CD14-positive monocyte (primary cell): ENCODE measurements at regions not wholly inside any gene's neighbourhood (a gene's known extent, or its start where the extent isn't known, plus 50 kb on each side); places are given as distances from the start of the nearest gene placed in this dataset.

Experiments
- DNase-seq, 3 donors: peaks; one replicate each; pipeline ENCODE4 v3.0.0-alpha.2; 2011 to 2022
- H2AFZ ChIP-seq: 2 replicates; pipeline ENCODE4 v1.6.0; 2012; ENCODE audit warnings: mild to moderate bottlenecking, low read depth, low read length, inconsistent platforms; ENCODE audit not compliant: insufficient read depth, poor library complexity, severe bottlenecking
- H3K27ac ChIP-seq, 2 donors: 1 replicate in 1 of 2; 2 replicates in 1 of 2; pipeline ENCODE4 v1.5.1; 2012 to 2013; ENCODE audit warnings: low read length in 2 of 2, control low read depth in 1 of 2, inconsistent platforms in 1 of 2, low read depth in 1 of 2, mild to moderate bottlenecking in 1 of 2
- H3K27me3 ChIP-seq, 2 donors: one replicate each; pipeline versions ENCODE4 v1.6.0 to v1.6.1; 2011 to 2013; ENCODE audit warnings: low read length in 2 of 2; ENCODE audit not compliant: control insufficient read depth in 2 of 2, insufficient read depth in 2 of 2
- H3K36me3 ChIP-seq, 2 donors: replicated peaks in 1 of 2; 1 replicate in 1 of 2; 2 replicates in 1 of 2; pipeline versions ENCODE4 v1.5.1 to v1.6.1; 2012 to 2013; ENCODE audit warnings: low read length in 2 of 2, control low read depth in 1 of 2, inconsistent platforms in 1 of 2, mild to moderate bottlenecking in 1 of 2; ENCODE audit not compliant: insufficient read depth in 2 of 2, control insufficient read depth in 1 of 2
- H3K4me1 ChIP-seq, 2 donors: 1 replicate in 1 of 2; 2 replicates in 1 of 2; pipeline versions ENCODE4 v1.5.1 to v1.6.1; 2012 to 2013; ENCODE audit warnings: low read length in 2 of 2, control low read depth in 1 of 2, inconsistent platforms in 1 of 2, mild to moderate bottlenecking in 1 of 2, moderate library complexity in 1 of 2; ENCODE audit not compliant: insufficient read depth in 2 of 2, control insufficient read depth in 1 of 2
- H3K4me2 ChIP-seq: replicated peaks from 2 replicates; pipeline ENCODE3; 2012; ENCODE audit warnings: low read length, moderate library complexity, mild to moderate bottlenecking; ENCODE audit not compliant: poor library complexity, severe bottlenecking; ENCODE audit errors: extremely low read depth
- H3K4me3 ChIP-seq, 3 experiments: fragments of 200-600 bp in 1 of 3; sonication (generic) in 1 of 3; replicated peaks in 1 of 3; 1 replicate in 2 of 3; 2 replicates in 1 of 3; pipeline ENCODE4 v1.5.1; 2011 to 2013; ENCODE audit warnings: low read length in 3 of 3, mild to moderate bottlenecking in 3 of 3, control low read depth in 2 of 3, low read depth in 2 of 3, inconsistent platforms in 1 of 3, moderate library complexity in 1 of 3
- H3K79me2 ChIP-seq: 2 replicates; pipeline ENCODE4 v1.6.0; 2012; ENCODE audit warnings: mild to moderate bottlenecking, control low read depth, inconsistent platforms, low read length, moderate library complexity; ENCODE audit not compliant: insufficient read depth
- H3K9ac ChIP-seq: 2 replicates; pipeline ENCODE4 v1.6.0; 2017; ENCODE audit warnings: low read length, mild to moderate bottlenecking; ENCODE audit not compliant: insufficient read depth, poor library complexity, severe bottlenecking
- H3K9me3 ChIP-seq, 2 donors: replicated peaks in 1 of 2; 1 replicate in 1 of 2; 2 replicates in 1 of 2; pipeline versions ENCODE4 v1.5.1 to v1.6.1; 2012 to 2013; ENCODE audit warnings: low read length in 2 of 2, control low read depth in 1 of 2; ENCODE audit not compliant: control insufficient read depth in 1 of 2, insufficient read depth in 1 of 2
- H4K20me1 ChIP-seq: 2 replicates; pipeline ENCODE4 v1.6.0; 2012; ENCODE audit warnings: mild to moderate bottlenecking, low read length, control low read depth, moderate library complexity; ENCODE audit not compliant: insufficient read depth
- H3K27ac Mint-ChIP-seq, 7 donors: one replicate each; pipeline ENCODE4 v1.8.0; 2020; ENCODE audit warnings: mild to moderate bottlenecking in 7 of 7, mixed read lengths in 7 of 7, moderate library complexity in 6 of 7, inconsistent platforms in 2 of 7
- H3K27me3 Mint-ChIP-seq, 3 donors: one replicate each; pipeline ENCODE4 v1.8.0; 2021 to 2022; ENCODE audit warnings: low read depth in 3 of 3, mild to moderate bottlenecking in 3 of 3, mixed read lengths in 3 of 3, moderate library complexity in 3 of 3, inconsistent platforms in 1 of 3
- H3K36me3 Mint-ChIP-seq, 2 donors: one replicate each; pipeline ENCODE4 v1.8.0; 2020; ENCODE audit warnings: mixed read lengths in 2 of 2, inconsistent platforms in 1 of 2, mild to moderate bottlenecking in 1 of 2
- H3K4me1 Mint-ChIP-seq: one replicate; pipeline ENCODE4 v1.8.0; 2020; ENCODE audit warnings: mild to moderate bottlenecking, mixed read lengths
- H3K4me3 Mint-ChIP-seq, 2 donors: one replicate each; pipeline ENCODE4 v1.8.0; 2020; ENCODE audit warnings: mild to moderate bottlenecking in 2 of 2, mixed read lengths in 2 of 2, moderate library complexity in 1 of 2
- H3K9me3 Mint-ChIP-seq, 7 donors: one replicate each; pipeline ENCODE4 v1.8.0; 2020 to 2022; ENCODE audit warnings: mixed read lengths in 7 of 7, mild to moderate bottlenecking in 6 of 7, moderate library complexity in 6 of 7, inconsistent platforms in 2 of 7
- CTCF ChIP-seq: fragments of 200-600 bp; IDR thresholded peaks from one replicate; pipeline ENCODE4 v1.8.0; 2022; ENCODE audit warnings: antibody characterized with exemption, mild to moderate bottlenecking
- WGBS: methylation state at CpG from one replicate; pipeline ENCODE4 v1.1.5; 2013; ENCODE audit warnings: missing lambda C conversion rate; ENCODE audit not compliant: insufficient coverage; 5-methylcytosine and 5-hydroxymethylcytosine counted together
- intact Hi-C, 2 donors: fragments of 100-400 bp; cut with micrococcal nuclease; formaldehyde crosslinking; loops; one replicate each; pipeline versions ENCODE4 v1.15.0 to v1.15.1; 2023

GRCh38 chr3:177599837-177600236 lies 402.6 kb upstream of the TBL1XR1 start:
- Histone ChIP-seq H3K27ac (peak overlapping the region in 1 of 2 donors; percentile 1), H2AFZ (no peak overlapping the region), H4K20me1 (no peaks in the 10 kb centered on the region), H3K79me2 (no peaks in the 10 kb centered on the region), H3K9ac (no peak overlapping the region), H3K27me3 (no peaks in the 10 kb centered on the region), H3K4me3 (peak overlapping the region in 1 of 3 experiments; percentile 50), H3K36me3 (no peaks in the 10 kb centered on the region), H3K9me3 (no peaks in the 10 kb centered on the region), H3K4me1 (peaks cover 69 to 77% of the 10 kb centered on the region in 2 donors), H3K4me2 (no peak overlapping the region)
- H3K9me3 Mint-ChIP-seq: peaks cover 0 to 1% (median 0%) of the 10 kb centered on the region in 7 donors
- peaks cover 0 to 8% (median 2%) of the 10 kb centered on the region in 3 donors for H3K27me3 Mint-ChIP-seq
- no peak for DNase-seq
- peak overlapping the region in 4 of 7 donors; percentile 62 to 83 (median 74) for H3K27ac Mint-ChIP-seq
- TF ChIP-seq CTCF: no peak
- 60% methylated on average over 1 of the region's 4 CpGs for WGBS
- no peaks in the 10 kb centered on the region for H3K36me3 Mint-ChIP-seq
- H3K4me3 Mint-ChIP-seq: no peak overlapping the region
- H3K4me1 Mint-ChIP-seq: peaks cover 71% of the 10 kb centered on the region
- intact Hi-C loops: loop anchor here in 1 of 2 donors (10.0 kb wide), 3 partner anchors 155 to 405 kb away; partner anchors contain the start of gene TBL1XR1

GRCh38 chr3:177600411-177600810 lies 403.1 kb upstream of the TBL1XR1 start:
- Histone ChIP-seq H3K36me3 (no peaks in the 10 kb centered on the region), H3K27ac (no peak overlapping the region), H3K9me3 (no peaks in the 10 kb centered on the region), H3K79me2 (no peaks in the 10 kb centered on the region), H3K4me3 (no peak overlapping the region), H3K9ac (no peak overlapping the region), H3K27me3 (no peaks in the 10 kb centered on the region), H2AFZ (no peak overlapping the region), H3K4me2 (no peak overlapping the region), H4K20me1 (no peaks in the 10 kb centered on the region), H3K4me1 (peaks cover 69 to 77% of the 10 kb centered on the region in 2 donors)
- DNase-seq: no peak
- Mint-ChIP-seq H3K4me1 (peaks cover 71% of the 10 kb centered on the region), H3K36me3 (no peaks in the 10 kb centered on the region), H3K9me3 (peaks cover 0 to 5% (median 0%) of the 10 kb centered on the region in 7 donors), H3K27ac (no peak overlapping the region), H3K27me3 (peaks cover 0 to 8% (median 2%) of the 10 kb centered on the region in 3 donors), H3K4me3 (no peak overlapping the region)
- WGBS: 100% methylated on average over 1 of the region's 2 CpGs
- intact Hi-C loops: loop anchor here in 1 of 2 donors (10.0 kb wide), 3 partner anchors 156 to 406 kb away; partner anchors contain the start of gene TBL1XR1
- TF ChIP-seq CTCF: no peak
